GM23248 (cell line): ENCODE measurements at regions not wholly inside any gene's neighbourhood (a gene's known extent, or its start where the extent isn't known, plus 50 kb on each side); places are given as distances from the start of the nearest gene placed in this dataset.

Source experiments
- DNase-seq: peaks from one replicate; pipeline ENCODE4 v3.0.0-alpha.2; 2015
- H2AFZ ChIP-seq: fragments of 200-600 bp; sonication (generic); 2 replicates; pipeline ENCODE4 v1.6.1; 2016; ENCODE audit warnings: antibody characterized with exemption
- H3F3A ChIP-seq: fragments of 200-600 bp; sonication (generic); 2 replicates; pipeline ENCODE4 v1.6.1; 2016; ENCODE audit warnings: mild to moderate bottlenecking, antibody characterized with exemption, mixed run types; ENCODE audit not compliant: insufficient read depth
- H3K27ac ChIP-seq: fragments of 200-600 bp; sonication (generic); 2 replicates; pipeline ENCODE4 v1.5.1; 2016; ENCODE audit warnings: mild to moderate bottlenecking
- H3K27me3 ChIP-seq: fragments of 200-600 bp; sonication (generic); replicated peaks from 2 replicates; pipeline ENCODE4 v1.6.1; 2016; ENCODE audit warnings: mild to moderate bottlenecking; ENCODE audit not compliant: insufficient read depth
- H3K36me3 ChIP-seq: fragments of 200-600 bp; sonication (generic); 2 replicates; pipeline ENCODE4 v1.6.1; 2016; ENCODE audit warnings: low read depth, mild to moderate bottlenecking
- H3K4me1 ChIP-seq: fragments of 200-600 bp; sonication (generic); 2 replicates; pipeline ENCODE4 v1.6.1; 2016; ENCODE audit warnings: mild to moderate bottlenecking; ENCODE audit not compliant: insufficient read depth
- H3K4me2 ChIP-seq: fragments of 200-600 bp; sonication (generic); one replicate; pipeline ENCODE4 v1.6.1; 2016; ENCODE audit warnings: mild to moderate bottlenecking; ENCODE audit not compliant: unreplicated experiment
- H3K4me3 ChIP-seq: fragments of 200-600 bp; sonication (generic); 2 replicates; pipeline ENCODE4 v1.5.1; 2016; ENCODE audit warnings: mild to moderate bottlenecking
- H3K79me2 ChIP-seq: fragments of 200-600 bp; sonication (generic); 2 replicates; pipeline ENCODE4 v1.6.1; 2016; ENCODE audit warnings: mild to moderate bottlenecking; ENCODE audit not compliant: insufficient read depth
- H3K9ac ChIP-seq: fragments of 200-600 bp; sonication (generic); 2 replicates; pipeline ENCODE4 v1.6.1; 2016; ENCODE audit warnings: mild to moderate bottlenecking
- H3K9me2 ChIP-seq: fragments of 200-600 bp; sonication (generic); 2 replicates; pipeline ENCODE4 v1.6.1; 2016; ENCODE audit warnings: mixed run types, mild to moderate bottlenecking, moderate library complexity; ENCODE audit not compliant: insufficient read depth
- H3K9me3 ChIP-seq: fragments of 200-600 bp; sonication (generic); one replicate; pipeline ENCODE4 v1.6.1; 2017; ENCODE audit warnings: low read depth
- H4K20me1 ChIP-seq: fragments of 200-600 bp; sonication (generic); 2 replicates; pipeline ENCODE4 v1.6.0; 2016; ENCODE audit not compliant: insufficient read depth
- EZH2 ChIP-seq: fragments of 200-600 bp; sonication (generic); IDR thresholded peaks from 2 replicates; pipeline ENCODE4 v1.6.1; 2018; ENCODE audit warnings: antibody characterized with exemption, mild to moderate bottlenecking; ENCODE audit not compliant: insufficient read depth, poor library complexity, severe bottlenecking
- EZH2phosphoT487 ChIP-seq: fragments of 200-600 bp; sonication (generic); IDR thresholded peaks from 2 replicates; pipeline ENCODE4 v1.6.1; 2018; ENCODE audit warnings: antibody characterized with exemption, moderate library complexity, mild to moderate bottlenecking, low read depth; ENCODE audit not compliant: insufficient read depth
- WGBS, 2 experiments: methylation state at CpG; one replicate each; pipeline ENCODE4 v1.1.6; 2015 to 2017; ENCODE audit warnings: low lambda C conversion rate in 2 of 2, low coverage in 1 of 2; ENCODE audit errors: missing lambda C conversion rate in 2 of 2; 5-methylcytosine and 5-hydroxymethylcytosine counted together
- in situ Hi-C: fragments of 300-500 bp; cut with MboI; formaldehyde crosslinking; loops from 2 replicates; pipeline ENCODE4 v1.15.0; 2020

- Histone ChIP-seq H4K20me1 (no peaks in the 10 kb centered on the region), H3K27me3 (no peaks in the 10 kb centered on the region), H3K36me3 (no peaks in the 10 kb centered on the region), H2AFZ (no peak overlapping the region), H3K9me3 (no peaks in the 10 kb centered on the region), H3K9ac (no peak overlapping the region), H3K9me2 (no peaks in the 10 kb centered on the region), H3K4me2 (no peak overlapping the region), H3K27ac (no peak overlapping the region), H3F3A (peaks cover 21% of the 10 kb centered on the region), H3K4me1 (peaks cover 32% of the 10 kb centered on the region), H3K4me3 (no peak overlapping the region), H3K79me2 (no peaks in the 10 kb centered on the region)
- in situ Hi-C loops = no loop called here
- 94% methylated on average over 7 of the region's 7 CpGs for WGBS, 2 experiments
- no peak for DNase-seq
- TF ChIP-seq EZH2 (no peak), EZH2phosphoT487 (no peak)
Observed at GRCh38 chr6:11415557-11415956, 122.0 kb upstream of the TMEM170B start.

GRCh38 chr6:11414176-11414963 lies 123.2 kb upstream of the TMEM170B start:
- H3K27ac ChIP-seq = no peak overlapping the region
- no peak for DNase-seq
- peak overlapping the region; percentile 39 for H3K4me2 ChIP-seq
- H3K9ac ChIP-seq = no peak overlapping the region
- 96 to 97% methylated on average over 2 of the region's 2 CpGs for WGBS, 2 experiments
- TF ChIP-seq EZH2phosphoT487 (no peak), EZH2 (no peak)
- H3K27me3 ChIP-seq = no peaks in the 10 kb centered on the region
- no peaks in the 10 kb centered on the region for H3K36me3 ChIP-seq
- no peaks in the 10 kb centered on the region for H4K20me1 ChIP-seq
- H3K4me3 ChIP-seq = no peak overlapping the region
- no peaks in the 10 kb centered on the region for H3K9me3 ChIP-seq
- no peaks in the 10 kb centered on the region for H3K9me2 ChIP-seq
- peaks cover 32% of the 10 kb centered on the region for H3K4me1 ChIP-seq
- in situ Hi-C loops = no loop called here
- no peaks in the 10 kb centered on the region for H3K79me2 ChIP-seq
- peaks cover 22% of the 10 kb centered on the region for H3F3A ChIP-seq
- H2AFZ ChIP-seq = no peak overlapping the region

GRCh38 chr6:11413728-11414127 lies 123.8 kb upstream of the TMEM170B start:
- Histone ChIP-seq H3K4me3 (no peak overlapping the region), H3K79me2 (no peaks in the 10 kb centered on the region), H3K27me3 (no peaks in the 10 kb centered on the region), H3K36me3 (no peaks in the 10 kb centered on the region), H2AFZ (no peak overlapping the region), H3K27ac (no peak overlapping the region), H4K20me1 (no peaks in the 10 kb centered on the region), H3K9me3 (no peaks in the 10 kb centered on the region), H3K9ac (no peak overlapping the region), H3F3A (peaks cover 22% of the 10 kb centered on the region), H3K4me1 (peaks cover 32% of the 10 kb centered on the region), H3K4me2 (peak overlapping the region; percentile 39), H3K9me2 (no peaks in the 10 kb centered on the region)
- no peak for TF ChIP-seq EZH2phosphoT487
- no peak for TF ChIP-seq EZH2
- DNase-seq = peak; percentile 77
- WGBS, 2 experiments = 64 to 68% methylated on average over 2 of the region's 2 CpGs
- in situ Hi-C loops = no loop called here

GRCh38 chr6:11413117-11413687 lies 124.3 kb upstream of the TMEM170B start:
- no peak for TF ChIP-seq EZH2phosphoT487
- TF ChIP-seq EZH2 = no peak
- Histone ChIP-seq H3F3A (peaks cover 22% of the 10 kb centered on the region), H3K27me3 (no peaks in the 10 kb centered on the region), H4K20me1 (no peaks in the 10 kb centered on the region), H3K9me3 (no peaks in the 10 kb centered on the region), H2AFZ (no peak overlapping the region), H3K4me1 (peaks cover 32% of the 10 kb centered on the region), H3K36me3 (no peaks in the 10 kb centered on the region), H3K9me2 (no peaks in the 10 kb centered on the region), H3K27ac (no peak overlapping the region), H3K4me2 (no peak overlapping the region), H3K4me3 (no peak overlapping the region), H3K79me2 (no peaks in the 10 kb centered on the region), H3K9ac (no peak overlapping the region)
- WGBS, 2 experiments = 92 to 94% methylated on average over 6 of the region's 6 CpGs
- in situ Hi-C loops = no loop called here
- DNase-seq = no peak
